Activated naive CD4-positive, alpha-beta T cell treated with anti-CD3 and anti-CD28 coated beads for 36 hours (primary cell): ENCODE measurements at regions not wholly inside any gene's neighbourhood (a gene's known extent, or its start where the extent isn't known, plus 50 kb on each side); places are given as distances from the start of the nearest gene placed in this dataset.

Source experiments
- CTCF ChIA-PET: fragments of 350-600 bp; sonication (Branson Sonifier 250); formaldehyde crosslinking; loops from one replicate; lab custom pipeline; 2021; ENCODE audit warnings: antibody characterized with exemption; lab: Charles Lee
- DNase-seq: peaks from one replicate; pipeline ENCODE4 v3.0.0-alpha.2; 2020
- H3K27ac Mint-ChIP-seq: one replicate; pipeline ENCODE4 v1.8.0; 2021; ENCODE audit warnings: mild to moderate bottlenecking, mixed read lengths
- H3K27me3 Mint-ChIP-seq: one replicate; pipeline ENCODE4 v1.8.0; 2021; ENCODE audit warnings: low read depth, mixed read lengths
- H3K36me3 Mint-ChIP-seq: one replicate; pipeline ENCODE4 v1.8.0; 2021; ENCODE audit warnings: low read depth, mixed read lengths
- H3K4me1 Mint-ChIP-seq: one replicate; pipeline ENCODE4 v1.8.0; 2021; ENCODE audit warnings: low read depth, mixed read lengths
- H3K4me3 Mint-ChIP-seq: one replicate; pipeline ENCODE4 v1.8.0; 2021; ENCODE audit warnings: mild to moderate bottlenecking, moderate library complexity, mixed read lengths
- H3K9me3 Mint-ChIP-seq: one replicate; pipeline ENCODE4 v1.8.0; 2021; ENCODE audit warnings: mixed read lengths
- intact Hi-C: fragments of 100-400 bp; cut with micrococcal nuclease; formaldehyde crosslinking; loops from one replicate; pipeline ENCODE4 v1.15.1; 2023

GRCh38 chr2:48112911-48113680 lies 201.4 kb upstream of the FOXN2 start:
- H3K4me3 Mint-ChIP-seq: no peak overlapping the region
- CTCF ChIA-PET: interaction anchor here (0.6 kb wide), 1 partner anchor 262 kb away, joined by 3 read pairs; no protein-coding TSS in a partner anchor
- peaks cover 29% of the 10 kb centered on the region for H3K4me1 Mint-ChIP-seq
- H3K27ac Mint-ChIP-seq: no peak overlapping the region
- no peaks in the 10 kb centered on the region for H3K27me3 Mint-ChIP-seq
- no peaks in the 10 kb centered on the region for H3K36me3 Mint-ChIP-seq
- no peak for DNase-seq
- intact Hi-C loops: no loop called here
- H3K9me3 Mint-ChIP-seq: no peaks in the 10 kb centered on the region

GRCh38 chr2:48113767-48114166 lies 200.7 kb upstream of the FOXN2 start:
- CTCF ChIA-PET: no interaction called here
- Mint-ChIP-seq H3K4me3 (no peak overlapping the region), H3K27me3 (no peaks in the 10 kb centered on the region), H3K36me3 (no peaks in the 10 kb centered on the region), H3K4me1 (peaks cover 29% of the 10 kb centered on the region), H3K27ac (peak overlapping the region; percentile 24), H3K9me3 (no peaks in the 10 kb centered on the region)
- intact Hi-C loops: loop anchor here (1.0 to 2.0 kb wide), 2 partner anchors 207 to 231 kb away; partner anchors contain the start of gene FBXO11
- DNase-seq: no peak

- no peaks in the 10 kb centered on the region for H3K9me3 Mint-ChIP-seq
- no peaks in the 10 kb centered on the region for H3K27me3 Mint-ChIP-seq
- CTCF ChIA-PET: no interaction called here
- H3K36me3 Mint-ChIP-seq: no peaks in the 10 kb centered on the region
- H3K4me3 Mint-ChIP-seq: no peak overlapping the region
- DNase-seq: peak; percentile 88
- H3K4me1 Mint-ChIP-seq: peaks cover 29% of the 10 kb centered on the region
- intact Hi-C loops: loop anchor here (1.0 to 2.0 kb wide), 2 partner anchors 207 to 230 kb away; partner anchors contain the start of gene FBXO11
- no peak overlapping the region for H3K27ac Mint-ChIP-seq
Observed at GRCh38 chr2:48114256-48114655, 200.2 kb upstream of the FOXN2 start.

- CTCF ChIA-PET: no interaction called here
- H3K27ac Mint-ChIP-seq: no peak overlapping the region
- H3K27me3 Mint-ChIP-seq: no peaks in the 10 kb centered on the region
- peaks cover 29% of the 10 kb centered on the region for H3K4me1 Mint-ChIP-seq
- H3K4me3 Mint-ChIP-seq: no peak overlapping the region
- H3K36me3 Mint-ChIP-seq: no peaks in the 10 kb centered on the region
- intact Hi-C loops: no loop called here
- DNase-seq: no peak
- H3K9me3 Mint-ChIP-seq: no peaks in the 10 kb centered on the region
Observed at GRCh38 chr2:48116497-48116896, 198.0 kb upstream of the FOXN2 start.

- no peak overlapping the region for H3K4me3 Mint-ChIP-seq
- no peak for DNase-seq
Observed at GRCh38 chr2:48118895-48119294, 195.6 kb upstream of the FOXN2 start.

GRCh38 chr2:48120112-48120511 lies 194.4 kb upstream of the FOXN2 start:
- Mint-ChIP-seq H3K36me3 (no peaks in the 10 kb centered on the region), H3K4me3 (no peak overlapping the region), H3K27me3 (no peaks in the 10 kb centered on the region), H3K4me1 (peaks cover 9% of the 10 kb centered on the region), H3K27ac (no peak overlapping the region), H3K9me3 (no peaks in the 10 kb centered on the region)
- CTCF ChIA-PET: interaction anchor here (0.5 to 1.3 kb wide), 2 partner anchors 222 to 765 kb away, joined by 3 to 6 read pairs; no protein-coding TSS in a partner anchor
- DNase-seq: no peak
- intact Hi-C loops: no loop called here

More at GRCh38 chr2:48118895-48119294, 195.6 kb upstream of the FOXN2 start:
- Mint-ChIP-seq H3K9me3 (no peaks in the 10 kb centered on the region), H3K36me3 (no peaks in the 10 kb centered on the region), H3K27ac (no peak overlapping the region), H3K27me3 (no peaks in the 10 kb centered on the region), H3K4me1 (peaks cover 18% of the 10 kb centered on the region)
- intact Hi-C loops: no loop called here
- CTCF ChIA-PET: interaction anchor here (1.0 kb wide), 1 partner anchor 12 kb away, joined by 3 read pairs; no protein-coding TSS in a partner anchor

- intact Hi-C loops: no loop called here
- Mint-ChIP-seq H3K4me1 (peaks cover 9% of the 10 kb centered on the region), H3K36me3 (no peaks in the 10 kb centered on the region), H3K27ac (no peak overlapping the region), H3K9me3 (no peaks in the 10 kb centered on the region), H3K4me3 (no peak overlapping the region), H3K27me3 (no peaks in the 10 kb centered on the region)
- CTCF ChIA-PET: interaction anchor here (1.3 kb wide), 1 partner anchor 221 kb away, joined by 3 read pairs; no protein-coding TSS in a partner anchor
- no peak for DNase-seq
Observed at GRCh38 chr2:48120759-48121242, 193.7 kb upstream of the FOXN2 start.

- CTCF ChIA-PET: no interaction called here
- Mint-ChIP-seq H3K36me3 (no peaks in the 10 kb centered on the region), H3K27me3 (no peaks in the 10 kb centered on the region), H3K4me3 (no peak overlapping the region), H3K27ac (no peak overlapping the region), H3K4me1 (peaks cover 9% of the 10 kb centered on the region), H3K9me3 (no peaks in the 10 kb centered on the region)
- intact Hi-C loops: no loop called here
- DNase-seq: no peak
Observed at GRCh38 chr2:48122166-48122565, 192.3 kb upstream of the FOXN2 start.

- intact Hi-C loops: no loop called here
- no peak for DNase-seq
- H3K4me1 Mint-ChIP-seq: peaks cover 9% of the 10 kb centered on the region
- H3K36me3 Mint-ChIP-seq: no peaks in the 10 kb centered on the region
- H3K4me3 Mint-ChIP-seq: no peak overlapping the region
- no peaks in the 10 kb centered on the region for H3K27me3 Mint-ChIP-seq
- H3K9me3 Mint-ChIP-seq: no peaks in the 10 kb centered on the region
- no peak overlapping the region for H3K27ac Mint-ChIP-seq
- CTCF ChIA-PET: no interaction called here
Observed at GRCh38 chr2:48124592-48124991, 189.9 kb upstream of the FOXN2 start.

- Mint-ChIP-seq H3K9me3 (no peaks in the 10 kb centered on the region), H3K36me3 (no peaks in the 10 kb centered on the region), H3K4me3 (no peak overlapping the region), H3K27me3 (no peaks in the 10 kb centered on the region), H3K27ac (no peak overlapping the region), H3K4me1 (peaks cover 4% of the 10 kb centered on the region)
- DNase-seq: no peak
- intact Hi-C loops: no loop called here
- CTCF ChIA-PET: no interaction called here
Observed at GRCh38 chr2:48126162-48126561, 188.3 kb upstream of the FOXN2 start.

GRCh38 chr2:48127612-48128191 lies 186.8 kb upstream of the FOXN2 start:
- Mint-ChIP-seq H3K9me3 (no peaks in the 10 kb centered on the region), H3K27me3 (no peaks in the 10 kb centered on the region), H3K4me1 (no peaks in the 10 kb centered on the region), H3K27ac (no peak overlapping the region), H3K36me3 (no peaks in the 10 kb centered on the region), H3K4me3 (no peak overlapping the region)
- intact Hi-C loops: no loop called here
- CTCF ChIA-PET: interaction anchor here (0.6 to 0.8 kb wide), 2 partner anchors 43 to 174 kb away, joined by 3 to 4 read pairs; no protein-coding TSS in a partner anchor
- peak; percentile 15 for DNase-seq

GRCh38 chr2:48129293-48129950 lies 185.1 kb upstream of the FOXN2 start:
- Mint-ChIP-seq H3K27ac (no peak overlapping the region), H3K4me1 (no peaks in the 10 kb centered on the region), H3K27me3 (no peaks in the 10 kb centered on the region), H3K9me3 (no peaks in the 10 kb centered on the region), H3K36me3 (no peaks in the 10 kb centered on the region), H3K4me3 (no peak overlapping the region)
- no peak for DNase-seq
- CTCF ChIA-PET: interaction anchor here (1.0 kb wide), 1 partner anchor 291 kb away, joined by 4 read pairs; no protein-coding TSS in a partner anchor
- intact Hi-C loops: no loop called here
